ENCODE measurements at regions not wholly inside any gene's neighbourhood (a gene's known extent, or its start where the extent isn't known, plus 50 kb on each side); places are given as distances from the start of the nearest gene placed in this dataset.

DNA sequence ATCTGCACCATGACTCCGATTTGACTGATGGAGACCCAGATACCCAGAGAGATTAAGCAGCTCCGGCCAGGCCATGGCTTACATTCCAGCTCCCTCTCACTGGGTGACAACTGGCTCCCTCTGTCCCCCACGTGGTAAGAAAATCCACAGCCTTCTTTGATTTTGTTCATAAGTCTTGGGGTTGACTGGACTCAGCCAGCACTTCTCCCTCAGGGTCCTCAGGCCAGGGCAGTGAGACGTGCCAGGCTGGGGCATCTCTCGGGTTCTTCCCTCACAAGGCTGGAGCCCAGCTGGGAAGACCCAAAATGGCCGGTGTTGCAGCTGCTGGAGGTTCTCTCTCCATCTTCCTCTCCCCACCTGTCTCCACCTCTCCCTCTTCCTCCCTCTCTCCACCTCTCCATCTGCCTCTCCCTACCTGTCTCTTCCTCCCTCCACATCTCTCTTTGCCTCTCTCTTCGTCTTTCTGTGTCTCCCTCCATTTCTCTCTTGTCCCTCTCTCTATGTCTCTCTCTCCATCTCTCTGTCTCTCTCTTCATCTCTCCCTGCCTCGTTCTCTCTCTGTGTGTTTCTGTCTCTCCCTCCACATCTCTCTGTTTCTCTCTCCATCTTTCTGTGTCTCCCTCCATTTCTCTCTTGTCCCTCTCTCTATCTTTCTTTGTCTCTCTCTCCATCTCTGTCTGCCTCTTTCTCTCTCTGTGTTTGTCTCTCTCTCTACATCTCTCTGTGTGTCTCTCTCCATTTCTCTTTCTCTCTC lies 105.3 kb downstream of the FOXL1 start:
- no peak for DNase-seq

DNA sequence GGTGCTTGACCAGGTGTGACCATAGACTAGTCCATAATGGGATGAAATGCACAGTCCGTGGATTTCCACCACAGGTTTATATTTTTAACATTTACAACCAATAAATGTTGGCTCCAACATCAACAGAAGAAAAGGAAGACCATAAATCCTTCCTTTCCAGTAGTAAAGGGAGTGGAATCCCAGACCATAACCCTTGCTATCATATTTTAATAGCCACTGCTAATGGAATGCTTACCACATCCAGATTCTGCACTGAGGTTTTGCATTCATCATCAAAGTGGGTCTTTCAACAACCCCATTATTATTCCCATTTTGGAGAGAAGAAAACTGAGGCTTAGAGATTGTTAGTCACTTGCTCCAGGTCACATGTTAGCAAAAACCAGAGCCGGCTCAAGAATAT lies 106.7 kb downstream of the FOXL1 start:
- DNase-seq: no peak

DNA sequence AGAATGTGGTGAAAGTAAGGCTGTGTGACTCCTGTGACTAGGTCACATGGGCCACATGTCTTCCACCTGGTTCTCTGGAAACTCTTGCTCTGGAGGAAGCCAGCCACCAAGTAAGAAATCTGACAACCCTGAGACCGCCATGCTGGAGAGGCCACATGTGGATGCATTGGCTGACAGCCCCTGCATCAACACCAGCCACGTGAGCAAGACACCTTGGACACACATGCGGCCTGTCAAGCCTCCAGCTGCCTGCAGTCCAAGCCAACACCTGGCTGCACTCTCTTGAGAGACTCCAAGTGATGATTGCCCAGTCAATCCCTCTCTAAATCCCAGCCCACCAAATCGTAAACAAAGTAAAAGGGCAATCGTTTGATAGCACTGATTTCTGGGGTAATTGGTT lies 112.6 kb downstream of the FOXL1 start:
- no peak for DNase-seq

DNA sequence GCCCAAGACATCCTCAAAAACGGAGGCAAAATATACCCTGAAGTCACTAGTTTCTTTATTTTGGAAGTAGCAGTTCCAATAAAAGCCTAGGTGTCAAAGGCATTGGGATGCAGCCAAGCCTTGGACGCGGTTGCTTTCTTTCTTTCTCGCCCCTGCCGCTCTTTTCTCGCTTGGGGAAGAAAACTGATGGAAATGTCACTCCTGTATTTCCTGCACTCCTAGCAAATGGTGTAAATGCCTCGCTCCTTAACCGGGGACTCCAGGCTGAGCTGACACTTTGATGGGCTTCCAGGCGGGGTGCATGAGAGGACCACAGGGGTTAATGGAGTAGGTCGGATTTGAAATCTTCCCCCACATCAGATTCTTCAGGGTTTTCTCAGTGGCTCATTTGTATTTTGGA lies 114.1 kb downstream of the FOXL1 start:
- no peak for DNase-seq

DNA sequence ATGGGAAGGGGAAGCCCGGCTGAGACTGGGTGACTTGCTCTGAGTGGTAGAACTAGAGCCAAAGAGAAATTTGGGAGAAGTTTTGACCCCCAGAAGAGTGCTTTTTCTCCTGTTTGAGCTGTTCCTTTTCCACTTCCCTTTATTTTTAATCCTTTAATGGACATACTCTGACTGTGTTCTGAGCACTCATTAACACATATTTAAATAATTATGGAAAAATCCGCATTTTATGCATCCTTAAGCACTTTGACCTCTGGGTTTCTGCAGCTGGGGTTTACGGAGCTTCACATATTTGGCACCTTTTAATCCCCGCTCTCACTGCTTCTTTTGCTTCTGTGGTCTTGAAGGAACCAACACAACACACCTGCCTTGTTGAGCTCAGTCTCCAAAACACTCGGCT lies 114.7 kb downstream of the FOXL1 start:
- no peak for DNase-seq

DNA sequence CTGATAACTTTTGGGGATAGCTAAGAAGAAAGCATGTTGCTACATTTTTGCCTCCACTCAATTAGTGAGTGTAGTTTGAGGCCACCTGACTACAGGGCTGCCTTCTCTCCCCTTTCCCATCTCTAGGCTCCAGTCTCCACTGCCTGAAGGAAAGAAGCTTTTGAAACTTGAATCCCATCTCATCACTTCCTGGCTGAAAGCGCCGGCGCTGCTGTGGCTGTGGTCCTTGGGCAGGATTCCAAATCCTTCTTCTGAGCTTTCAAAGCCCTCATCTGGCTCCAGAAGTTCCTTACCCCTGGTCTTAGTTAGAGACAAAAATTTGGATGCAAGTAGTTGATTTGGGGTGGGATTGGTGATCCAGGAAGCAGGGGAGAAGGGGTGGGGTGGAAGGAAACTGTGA lies 119.4 kb downstream of the FOXL1 start:
- DNase-seq: no peak

DNA sequence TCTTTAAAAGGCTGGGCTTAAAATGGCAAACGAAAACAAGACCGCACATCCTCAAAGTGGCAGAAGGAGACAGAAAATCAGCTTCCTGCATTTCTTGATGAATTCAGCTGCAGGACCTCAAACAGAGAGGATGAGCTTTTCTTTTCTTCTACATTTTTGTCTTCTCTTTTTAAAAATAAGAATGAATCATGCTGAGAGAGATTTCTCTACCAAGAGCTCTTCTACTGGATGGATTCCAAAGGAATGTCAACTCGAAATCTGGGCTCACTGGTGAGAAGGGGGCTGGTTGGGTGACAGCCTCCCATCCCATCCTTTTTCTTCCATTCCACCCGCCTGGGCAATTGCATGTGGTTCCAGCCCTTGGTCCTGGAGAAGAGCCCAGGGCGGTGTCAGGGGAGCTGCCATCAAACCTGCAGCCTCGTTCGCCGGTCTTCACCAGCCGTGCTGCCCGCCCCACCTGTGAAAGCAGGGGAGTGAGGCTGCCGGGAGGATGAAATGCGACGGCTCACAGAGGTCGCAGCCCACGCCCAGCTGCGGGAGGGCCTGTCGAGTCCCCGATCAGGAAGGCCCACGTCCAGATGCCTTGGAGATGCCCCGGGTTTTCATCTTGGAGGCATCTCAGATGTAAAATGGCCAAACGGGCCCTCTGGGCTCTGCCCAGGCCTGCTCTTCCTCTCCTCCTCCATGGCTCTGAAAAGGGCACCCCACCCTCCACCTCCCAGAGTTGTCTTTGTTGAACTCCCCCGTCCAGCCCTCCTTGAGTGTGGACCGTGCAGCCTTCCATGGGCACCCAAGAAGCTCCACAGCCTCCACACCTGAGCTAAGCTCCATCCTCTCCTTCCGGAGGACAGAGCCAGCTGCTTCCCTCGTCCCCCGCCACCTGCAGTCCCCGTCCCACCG lies 121.9 kb downstream of the FOXL1 start:
- no peak for DNase-seq

DNA sequence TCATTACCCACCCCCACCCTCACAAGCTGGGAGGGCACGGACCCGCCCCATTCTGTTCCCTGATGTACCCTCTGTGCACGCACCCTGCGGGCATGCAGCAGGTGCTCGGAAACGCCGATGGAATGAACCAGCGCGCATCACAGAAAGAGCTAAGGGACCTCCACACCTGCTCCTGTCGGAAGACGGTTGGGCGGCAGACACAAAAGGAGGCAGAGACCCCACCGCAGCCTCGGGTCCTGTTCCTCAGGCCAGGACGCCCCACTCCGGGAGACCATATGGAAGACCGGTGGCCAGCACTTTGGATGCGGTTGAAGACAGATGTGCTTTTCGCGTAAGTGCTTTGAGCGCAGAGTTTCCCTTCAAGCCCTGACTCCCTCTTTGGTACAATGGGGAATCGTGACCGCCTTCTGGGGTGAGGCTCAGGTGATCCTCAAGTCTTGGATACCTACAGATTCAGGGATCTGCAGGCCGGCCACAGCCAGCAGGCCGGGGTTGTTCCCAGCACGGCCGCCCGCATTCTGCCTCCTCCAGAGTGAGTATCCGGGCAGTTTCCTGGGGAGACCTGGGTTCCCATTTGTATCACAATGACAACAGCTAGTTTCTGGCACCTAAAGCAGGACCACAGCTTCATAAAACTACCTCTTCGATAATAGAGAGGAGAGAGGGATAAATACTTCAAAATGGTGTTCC lies 123.1 kb downstream of the FOXL1 start:
- DNase-seq: no peak

DNA sequence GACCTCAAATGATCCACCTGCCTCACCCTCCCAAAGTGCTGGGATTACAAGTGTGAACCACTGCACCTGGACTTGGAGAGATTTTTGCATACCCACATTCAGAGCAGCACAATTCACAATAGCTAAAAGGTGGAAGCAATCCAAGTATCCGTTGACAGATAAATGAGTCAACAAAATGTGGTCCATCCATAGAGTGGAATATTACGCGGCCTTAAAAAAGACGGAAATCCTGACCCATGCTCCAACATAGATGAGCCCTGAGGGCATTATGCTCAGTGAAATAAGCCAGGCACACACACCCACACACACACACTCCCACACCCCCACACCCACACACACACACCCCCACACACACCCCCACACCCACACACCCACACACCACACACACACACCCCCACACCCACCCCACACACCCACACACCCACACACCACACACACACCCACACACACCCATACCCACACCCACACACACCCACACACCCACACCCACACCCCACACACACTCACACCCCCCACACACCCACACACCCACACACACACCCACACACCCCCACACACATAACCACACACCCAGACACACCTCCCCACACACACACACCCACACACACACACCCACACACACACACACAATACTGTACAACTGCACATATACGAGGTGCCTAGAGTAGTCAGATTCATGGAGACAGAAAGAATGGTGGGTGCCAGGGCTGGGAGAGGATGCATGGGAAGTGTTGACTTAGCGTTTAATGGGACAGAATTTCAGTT lies 124.7 kb downstream of the FOXL1 start:
- no peak for DNase-seq

DNA sequence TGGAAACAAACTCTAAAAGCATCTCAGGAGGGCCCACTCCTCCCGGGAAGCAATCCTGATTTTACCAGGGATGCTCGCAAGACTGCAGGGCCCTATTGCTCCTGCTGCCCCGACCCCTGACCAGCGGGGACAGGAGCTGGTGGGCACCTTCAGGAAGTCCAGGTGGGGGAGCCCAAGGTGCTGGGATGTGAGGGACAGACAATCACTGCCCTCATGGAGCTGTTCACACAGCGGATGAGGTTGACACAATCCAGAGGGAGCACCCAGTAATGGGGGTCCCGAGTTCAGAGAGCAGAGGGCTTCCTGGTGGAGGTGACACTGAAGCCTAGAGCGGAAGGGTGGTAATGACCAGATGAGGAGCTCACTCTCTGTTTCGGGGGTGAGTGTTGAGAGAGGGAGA lies 126.2 kb downstream of the FOXL1 start:
- DNase-seq: no peak

DNA sequence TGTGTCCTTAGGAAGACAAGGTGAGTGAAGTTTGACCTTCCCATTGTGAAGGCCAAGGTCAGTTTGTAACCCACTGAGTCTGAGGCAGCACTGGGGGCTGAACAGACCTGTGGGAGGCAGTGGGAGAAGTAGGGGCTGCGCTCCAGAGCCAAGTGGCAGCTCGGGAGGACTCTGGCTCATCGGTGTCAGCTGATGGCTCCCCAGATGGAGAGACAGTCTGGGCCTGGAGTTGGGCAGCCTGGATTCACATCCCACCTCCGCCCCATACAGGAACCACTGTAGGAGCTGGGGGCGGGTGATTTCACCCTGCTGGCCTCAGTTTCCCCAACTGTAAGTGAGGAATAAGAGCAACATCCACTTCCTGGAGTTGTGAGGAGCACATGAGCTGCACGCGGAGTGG lies 128.4 kb downstream of the FOXL1 start:
- DNase-seq: no peak

DNA sequence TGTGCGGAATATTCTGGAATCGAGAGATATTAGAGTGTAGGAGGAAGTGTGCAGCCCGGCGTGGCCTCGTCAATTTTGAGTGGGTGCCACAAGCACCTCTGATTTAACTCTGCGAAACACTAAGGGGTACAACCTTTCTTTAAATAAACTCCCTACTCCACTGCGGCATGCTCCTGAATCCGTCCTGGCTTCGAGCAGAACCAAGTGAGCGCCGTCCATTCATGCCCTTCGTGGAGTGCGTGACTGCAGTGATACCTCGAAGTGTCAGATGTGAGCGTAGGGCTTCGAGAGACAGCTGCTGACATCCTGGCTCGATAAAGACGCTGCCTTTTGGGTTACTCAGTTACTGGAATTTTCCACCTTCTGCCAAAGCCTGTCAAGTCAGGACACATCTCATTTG lies 128.8 kb downstream of the FOXL1 start:
- DNase-seq: no peak

DNA sequence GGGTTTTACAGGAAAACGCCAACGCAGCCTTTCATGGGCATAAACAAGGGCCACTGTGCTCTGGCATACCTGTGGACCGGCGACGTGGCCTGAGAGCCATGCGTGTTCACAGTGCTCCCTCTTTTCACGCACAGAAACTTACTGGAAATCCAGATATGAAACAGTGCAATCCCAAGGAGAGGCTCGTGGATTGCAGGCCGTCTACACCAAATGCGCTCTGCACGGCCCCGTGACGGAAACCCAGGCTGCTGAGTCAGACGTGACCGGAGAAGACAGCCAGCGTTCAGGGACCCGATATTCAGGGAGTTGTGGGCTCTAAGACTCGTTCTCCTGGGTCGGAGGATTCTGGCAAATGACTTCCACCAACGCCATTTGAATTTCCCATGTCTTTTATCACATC lies 129.2 kb downstream of the FOXL1 start:
- DNase-seq: no peak

DNA sequence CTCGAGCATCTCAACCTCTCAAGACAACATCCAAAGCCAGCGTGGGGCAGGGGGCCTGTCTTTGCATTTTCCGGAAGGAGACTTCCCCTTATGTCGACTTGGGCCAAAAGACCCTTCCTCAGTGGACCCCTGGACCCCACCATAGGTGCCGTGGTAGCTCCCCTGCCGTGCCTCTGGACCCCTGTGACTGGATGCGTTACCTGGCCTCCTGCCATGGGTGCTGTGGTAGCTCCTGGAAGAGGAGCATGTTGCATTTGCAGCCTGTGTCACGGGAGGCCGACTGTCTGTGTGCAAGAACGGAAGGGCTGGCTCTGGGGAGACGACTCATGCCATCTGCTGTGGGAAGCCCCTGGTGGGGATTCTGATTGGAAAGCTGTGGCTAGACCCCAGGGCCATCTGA lies 130.1 kb downstream of the FOXL1 start:
- DNase-seq: no peak

DNA sequence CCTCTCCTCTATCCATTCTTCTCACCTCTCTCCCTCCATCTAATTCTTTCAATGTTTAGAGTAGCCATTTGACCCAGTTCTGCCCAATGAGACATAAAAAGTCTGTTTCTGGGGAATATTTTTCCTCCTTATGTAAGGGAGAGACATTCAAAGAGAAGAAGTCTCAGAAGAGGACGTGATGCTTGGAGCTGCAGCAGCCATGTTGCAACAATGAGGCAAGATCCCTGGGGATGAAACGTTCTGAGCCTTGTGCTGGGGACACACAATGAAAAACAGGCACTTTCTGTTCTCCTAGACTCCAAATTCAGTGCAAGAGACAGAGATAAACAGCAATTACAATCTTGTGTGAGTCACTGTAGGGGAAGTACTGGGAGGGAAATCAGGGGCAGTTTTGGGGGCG lies 130.8 kb downstream of the FOXL1 start:
- DNase-seq: no peak

DNA sequence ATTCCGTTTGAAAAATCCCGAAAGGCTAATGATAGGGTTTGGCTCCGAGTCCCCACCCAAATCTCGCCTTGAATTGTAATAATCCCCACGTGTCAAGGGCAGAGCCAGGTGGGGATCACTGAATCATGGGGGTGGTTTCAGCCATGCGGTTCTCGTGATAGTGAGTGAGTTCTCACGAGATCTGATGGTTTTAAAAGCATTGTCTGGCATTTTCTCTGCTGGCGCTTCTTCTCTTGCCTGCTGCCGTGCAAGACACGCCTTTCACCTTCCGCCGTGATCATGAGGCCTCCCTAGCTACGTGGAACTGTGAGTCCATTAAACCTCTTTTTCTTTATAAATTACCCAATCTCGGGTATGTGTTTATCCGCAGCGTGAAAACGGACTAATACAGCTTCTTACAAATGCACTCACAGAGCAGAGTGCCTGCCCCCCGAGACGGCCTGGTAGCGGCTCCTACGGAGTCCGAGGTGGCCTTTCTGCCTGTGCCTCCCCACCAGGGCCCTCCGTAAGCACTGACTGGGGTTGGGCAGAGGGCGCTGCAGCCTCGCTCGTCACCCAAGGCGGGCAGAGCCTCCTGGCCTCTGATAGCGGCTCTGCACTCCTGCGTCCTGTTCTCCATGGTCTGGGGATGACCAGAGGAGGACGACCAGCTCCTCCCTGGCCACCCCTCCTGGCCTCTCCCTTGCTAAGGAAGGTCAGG lies 131.7 kb downstream of the FOXL1 start:
- no peak for DNase-seq

DNA sequence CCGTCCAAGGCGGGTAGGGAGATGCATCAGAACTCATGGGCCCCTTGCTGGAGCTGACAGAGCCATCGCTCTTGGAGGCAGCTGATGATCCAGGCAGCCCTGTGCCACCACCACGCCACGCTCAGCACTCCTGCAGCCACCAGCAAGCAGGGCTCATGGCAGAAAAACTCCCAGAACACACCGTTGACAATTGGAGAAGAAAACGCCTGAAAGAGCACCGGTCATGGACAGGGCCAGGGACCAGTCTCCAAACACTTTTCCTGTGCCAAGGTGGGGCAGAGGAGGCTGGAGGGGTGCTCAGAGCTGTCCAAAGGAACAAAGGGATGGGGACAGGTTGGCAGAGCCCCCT lies 132.2 kb downstream of the FOXL1 start:
- DNase-seq: no peak

DNA sequence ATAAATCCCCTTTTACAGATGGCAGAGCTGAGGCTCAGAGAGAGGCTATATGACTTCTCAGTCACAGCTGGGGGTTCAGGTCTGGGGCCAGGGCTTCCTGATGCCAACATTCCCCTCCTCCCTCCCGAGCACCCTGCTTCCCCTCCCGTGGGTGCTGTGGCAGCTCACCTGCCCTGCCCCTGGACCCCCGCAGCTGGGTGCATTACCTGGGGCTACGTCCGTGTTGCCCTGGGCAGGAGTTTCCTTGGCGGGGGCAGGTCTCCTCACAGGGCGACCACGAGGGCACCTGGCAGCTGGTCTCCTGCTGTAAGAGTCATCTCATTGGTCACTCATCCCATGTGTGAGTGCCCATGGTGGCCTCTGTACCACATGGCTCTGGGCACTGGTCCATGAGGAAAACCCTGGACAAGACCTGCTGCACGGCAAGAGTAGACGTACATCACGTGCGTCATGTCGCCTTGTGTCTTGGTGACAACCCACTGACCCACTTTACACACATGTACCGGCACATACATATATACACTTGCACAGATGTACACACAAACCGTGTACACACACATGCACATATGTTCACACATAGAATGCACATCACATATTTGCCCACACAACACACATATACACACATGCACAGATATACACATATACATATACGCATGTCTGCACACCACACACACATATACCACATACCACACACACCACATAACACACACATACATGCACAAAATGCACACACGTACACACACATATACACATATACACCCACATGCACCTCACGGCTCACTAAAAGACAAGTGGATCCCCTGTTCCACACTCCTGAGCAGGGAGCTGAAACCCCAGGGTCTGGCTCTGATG lies 134.0 kb downstream of the FOXL1 start:
- no peak for DNase-seq

DNA sequence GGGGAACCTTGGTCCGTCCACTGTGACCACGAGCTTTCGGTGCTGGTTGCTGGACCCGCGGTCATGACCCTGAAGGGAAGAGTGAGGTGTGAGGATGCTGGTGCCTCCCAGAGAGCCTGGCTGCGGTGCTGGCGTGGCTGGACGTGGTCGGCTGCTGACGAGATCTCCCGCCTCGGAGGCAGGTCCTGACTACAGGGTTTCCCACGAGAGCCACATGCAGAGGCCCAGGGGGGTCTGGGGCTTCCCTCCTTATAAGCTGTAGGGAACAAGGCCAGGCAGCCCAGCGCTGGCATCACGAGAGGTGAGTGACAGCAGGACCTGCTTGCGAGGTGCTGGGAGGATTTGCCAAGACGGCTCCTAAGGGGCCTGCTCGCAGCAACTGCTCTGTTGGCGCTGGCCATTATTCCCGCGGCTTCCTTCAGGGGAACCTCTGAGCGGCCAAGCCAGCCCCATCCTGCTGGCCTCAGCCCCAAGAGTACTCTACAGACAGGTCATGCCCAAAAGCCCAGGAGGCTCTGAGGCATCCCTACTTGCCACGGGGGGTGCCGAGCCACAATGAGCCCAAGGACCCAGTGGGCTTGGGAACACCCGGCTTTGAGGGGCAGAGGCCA lies 134.8 kb downstream of the FOXL1 start:
- DNase-seq: no peak

DNA sequence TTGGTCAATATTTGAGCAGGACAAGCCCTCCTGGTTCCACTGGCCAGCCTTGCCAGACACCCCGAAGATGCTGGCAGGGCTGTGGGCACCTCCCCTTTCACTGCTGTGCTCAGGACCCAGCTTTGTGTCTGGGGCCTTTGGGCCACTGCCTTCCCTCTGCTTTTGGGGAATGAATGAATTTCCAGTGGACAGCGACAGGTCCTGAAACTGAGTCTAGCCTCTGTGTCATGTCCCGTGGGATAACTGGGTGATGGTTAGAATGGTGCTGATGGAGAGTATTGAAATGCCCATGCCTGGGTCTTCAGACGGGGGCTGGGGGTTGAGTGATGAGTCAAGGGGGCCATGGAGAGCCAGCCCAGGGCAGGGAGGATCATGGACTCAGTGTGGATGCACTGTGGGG lies 135.8 kb downstream of the FOXL1 start:
- DNase-seq: no peak

DNA sequence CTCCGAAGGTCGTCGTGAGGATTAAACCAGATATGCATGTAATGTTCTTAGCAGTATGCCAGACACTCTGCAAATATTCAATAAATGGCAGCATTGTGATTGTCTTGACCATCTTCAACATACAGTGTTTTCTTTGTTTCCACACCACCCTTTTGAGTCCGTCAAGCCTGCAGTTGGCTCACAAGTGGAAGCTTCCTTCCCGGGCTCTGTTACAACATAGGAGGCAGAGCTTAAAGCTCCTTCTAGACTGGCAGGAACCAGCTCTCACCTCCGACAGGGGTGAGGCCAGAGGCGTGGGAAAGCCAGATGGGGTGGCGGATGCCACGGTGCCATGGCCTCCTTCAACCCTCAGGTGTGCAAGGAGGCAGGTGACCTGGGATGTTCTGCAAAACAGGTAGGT lies 138.3 kb downstream of the FOXL1 start:
- no peak for DNase-seq
